HL-60 (cell line): ENCODE measurements at regions not wholly inside any gene's neighbourhood (a gene's known extent, or its start where the extent isn't known, plus 50 kb on each side); places are given as distances from the start of the nearest gene placed in this dataset.

Experiments
- CTCF ChIP-seq: IDR thresholded peaks from one replicate; pipeline ENCODE4 v1.5.1; 2011; ENCODE audit warnings: low read length, control low read depth, inconsistent platforms; ENCODE audit not compliant: insufficient read depth
- POLR2AphosphoS5 ChIP-seq: IDR thresholded peaks from 2 replicates; pipeline ENCODE4 v1.6.1; 2012; ENCODE audit warnings: low read depth
- REST ChIP-seq: IDR thresholded peaks from 2 replicates; pipeline ENCODE4 v1.6.1; 2012; ENCODE audit warnings: low read depth; ENCODE audit not compliant: insufficient replicate concordance
- SPI1 ChIP-seq: IDR thresholded peaks from 2 replicates; pipeline ENCODE4 v1.6.1; 2012; ENCODE audit warnings: low read depth, mild to moderate bottlenecking, borderline replicate concordance

DNA sequence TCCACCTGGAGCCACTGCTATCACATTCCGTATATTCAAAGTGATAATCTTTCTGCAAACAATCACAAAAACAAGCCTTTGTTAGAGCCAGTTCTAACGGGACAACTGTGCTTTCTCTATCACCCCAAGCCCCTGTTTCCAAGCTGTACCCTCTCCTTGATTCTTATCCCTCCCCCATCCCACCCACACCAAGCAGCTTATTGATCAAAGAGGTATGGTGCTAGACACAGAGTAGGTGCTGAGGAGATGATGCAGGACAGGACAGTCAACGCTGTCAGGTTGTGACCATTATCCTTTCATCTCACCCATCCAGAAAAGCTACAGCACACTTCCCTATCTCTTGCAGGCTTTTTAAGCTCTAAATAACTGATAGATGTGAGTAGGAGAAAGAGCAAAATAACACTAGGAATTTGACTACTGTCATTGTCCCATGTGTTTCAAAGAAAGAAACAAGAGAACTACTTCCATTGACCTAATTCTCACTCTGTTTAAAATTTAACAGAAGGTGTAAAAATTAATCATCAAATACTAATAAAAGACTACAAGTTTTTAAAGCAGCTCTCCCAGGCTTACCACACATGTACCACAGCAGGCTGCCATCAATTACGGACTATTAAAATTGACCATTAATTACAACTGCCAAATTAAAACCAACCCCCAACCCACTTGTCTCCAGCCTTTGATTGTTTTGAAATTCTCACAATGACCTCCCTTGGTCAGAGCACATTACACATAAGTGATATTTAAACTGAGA, 94.3 kb downstream of the ELAPOR2 start:
- no peak for TF ChIP-seq CTCF
- TF ChIP-seq POLR2AphosphoS5 = no peak
- TF ChIP-seq REST = no peak
- TF ChIP-seq SPI1 = no peak
